Mucosa of descending colon (tissue), 3 donors: ENCODE measurements at regions not wholly inside any gene's neighbourhood (a gene's known extent, or its start where the extent isn't known, plus 50 kb on each side); places are given as distances from the start of the nearest gene placed in this dataset.

Experiments
- ATAC-seq: fragments of 200-7000 bp; cut with Tn5 transposase; one replicate; pipeline ENCODE4 v1.9.1; 2020; ENCODE audit warnings: mild to moderate bottlenecking, moderate library complexity
- DNase-seq, 3 donors: peaks; one replicate each; pipeline ENCODE4 v3.0.0-alpha.2; 2020
- H3K36me3 ChIP-seq: fragments of 200-600 bp; one replicate; pipeline ENCODE4 v1.8.0; 2021; ENCODE audit warnings: low read depth, mild to moderate bottlenecking
- H3K4me1 ChIP-seq: fragments of 200-600 bp; one replicate; pipeline ENCODE4 v1.8.0; 2021; ENCODE audit warnings: low read depth, mild to moderate bottlenecking
- H3K4me3 ChIP-seq: fragments of 200-600 bp; one replicate; pipeline ENCODE4 v1.8.0; 2021; ENCODE audit warnings: mild to moderate bottlenecking
- H3K9me3 ChIP-seq: fragments of 200-600 bp; one replicate; pipeline ENCODE4 v1.8.0; 2021; ENCODE audit warnings: mild to moderate bottlenecking
- CTCF ChIP-seq: fragments of 200-600 bp; IDR thresholded peaks from one replicate; pipeline ENCODE4 v1.8.0; 2022; ENCODE audit warnings: antibody characterized with exemption, mild to moderate bottlenecking
- intact Hi-C, 2 donors: fragments of 100-400 bp; cut with DNase I in 1 of 2; cut with micrococcal nuclease in 1 of 2; formaldehyde crosslinking; loops; one replicate each; pipeline versions ENCODE4 v1.11.0 to v1.11.1; 2022; cut with DNase I, micrococcal nuclease
- donor health status: DM: no; HTN: no; CAD: no; lungs with moderate emphysema.
- donor health status: DM: no; HTN: no; CAD: no.
- donor health status: DM: no; HTN: yes; CAD: no.

DNA sequence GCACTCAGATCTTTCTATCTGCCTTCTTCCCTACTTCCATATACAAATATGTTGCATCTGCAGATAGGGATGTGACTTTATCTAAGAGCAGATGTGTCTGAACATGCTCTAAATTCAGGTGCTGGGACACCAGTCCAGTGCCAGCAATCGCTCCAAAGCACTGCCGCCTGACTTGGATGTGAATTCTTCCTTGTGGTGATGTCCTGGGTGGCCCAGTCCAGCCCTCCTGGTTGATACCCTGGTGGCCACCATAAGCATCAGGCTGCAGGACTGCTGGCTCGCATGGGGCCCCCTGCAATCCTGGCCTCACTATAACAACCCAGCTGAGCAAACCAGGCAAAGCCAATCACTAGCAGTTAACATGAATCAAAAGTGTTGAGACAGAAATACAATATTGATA, 149.2 kb upstream of the PDE1C start:
- no peak for ATAC-seq
- no peak overlapping the region for H3K4me3 ChIP-seq
- TF ChIP-seq CTCF = no peak
- no peaks in the 10 kb centered on the region for H3K36me3 ChIP-seq
- intact Hi-C loops = loop anchor here in 1 of 2 donors (10.0 kb wide), 1 partner anchor 255 kb away; no protein-coding TSS in a partner anchor
- H3K4me1 ChIP-seq = no peaks in the 10 kb centered on the region
- DNase-seq = no peak
- no peaks in the 10 kb centered on the region for H3K9me3 ChIP-seq

- intact Hi-C loops = loop anchor here in 1 of 2 donors (10.0 kb wide), 1 partner anchor 256 kb away; no protein-coding TSS in a partner anchor
- H3K4me3 ChIP-seq = no peak overlapping the region
- no peak for TF ChIP-seq CTCF
- no peaks in the 10 kb centered on the region for H3K9me3 ChIP-seq
- H3K36me3 ChIP-seq = no peaks in the 10 kb centered on the region
- no peaks in the 10 kb centered on the region for H3K4me1 ChIP-seq
- ATAC-seq = no peak
- no peak for DNase-seq
Measured at GRCh38 chr7:32218741-32219288, 148.6 kb upstream of the PDE1C start.

GRCh38 chr7:32218154-32218467, 147.9 kb upstream of the PDE1C start:
- H3K9me3 ChIP-seq = no peaks in the 10 kb centered on the region
- ATAC-seq (no peak), DNase-seq (no peak)
- intact Hi-C loops = loop anchor here in 1 of 2 donors (10.0 kb wide), 1 partner anchor 257 kb away; no protein-coding TSS in a partner anchor
- no peak for TF ChIP-seq CTCF
- H3K36me3 ChIP-seq = no peaks in the 10 kb centered on the region
- H3K4me1 ChIP-seq = no peaks in the 10 kb centered on the region
- no peak overlapping the region for H3K4me3 ChIP-seq

GRCh38 chr7:32217341-32218153, 147.3 kb upstream of the PDE1C start:
- Histone ChIP-seq H3K36me3 (no peaks in the 10 kb centered on the region), H3K4me1 (no peaks in the 10 kb centered on the region), H3K4me3 (no peak overlapping the region), H3K9me3 (no peaks in the 10 kb centered on the region)
- intact Hi-C loops = loop anchor here in 1 of 2 donors (10.0 kb wide), 1 partner anchor 257 kb away; no protein-coding TSS in a partner anchor
- no peak for DNase-seq
- TF ChIP-seq CTCF = no peak
- no peak for ATAC-seq

GRCh38 chr7:32216759-32217158, 146.6 kb upstream of the PDE1C start:
- TF ChIP-seq CTCF = no peak
- intact Hi-C loops = loop anchor here in 1 of 2 donors (10.0 kb wide), 1 partner anchor 258 kb away; no protein-coding TSS in a partner anchor
- ATAC-seq (no peak), DNase-seq (no peak)
- H3K4me3 ChIP-seq = no peak overlapping the region
- H3K36me3 ChIP-seq = no peaks in the 10 kb centered on the region
- no peaks in the 10 kb centered on the region for H3K4me1 ChIP-seq
- no peaks in the 10 kb centered on the region for H3K9me3 ChIP-seq
